ENCODE measurements at regions not wholly inside any gene's neighbourhood (a gene's known extent, or its start where the extent isn't known, plus 50 kb on each side); places are given as distances from the start of the nearest gene placed in this dataset.

- no peaks in the 10 kb centered on the region for H3K4me1 ChIP-seq
- ATAC-seq (no peak), DNase-seq (no peak)
- H3K27me3 ChIP-seq, result peaks cover 0 to 11% of the 10 kb centered on the region in 2 donors
- TF ChIP-seq CTCF (IDR thresholded peaks at IDR 0.05), result no peak
- intact Hi-C loops (cut with DNase I), result no loop called here
- H3K27ac ChIP-seq, result no peak overlapping the region
- no peak overlapping the region for H3K4me3 ChIP-seq
- no peaks in the 10 kb centered on the region for H3K36me3 ChIP-seq
- peaks cover 0 to 6% of the 10 kb centered on the region in 2 donors for H3K9me3 ChIP-seq
Observed at GRCh38 chr5:110894805-110895204, 156.0 kb downstream of the SLC25A46 start.

- Histone ChIP-seq H3K27me3 (peaks cover 0 to 11% of the 10 kb centered on the region in 2 donors), H3K27ac (no peak overlapping the region), H3K4me1 (no peaks in the 10 kb centered on the region), H3K4me3 (no peak overlapping the region), H3K36me3 (no peaks in the 10 kb centered on the region), H3K9me3 (no peaks in the 10 kb centered on the region)
- no peak for TF ChIP-seq CTCF (IDR thresholded peaks at IDR 0.05)
- peak in 2 of 4 donors; percentile 58 to 71 for DNase-seq
- intact Hi-C loops (cut with DNase I), result no loop called here
- no peak for ATAC-seq
Observed at GRCh38 chr5:110896901-110897300, 158.1 kb downstream of the SLC25A46 start.

- ATAC-seq (no peak), DNase-seq (no peak)
- no peak for TF ChIP-seq CTCF (IDR thresholded peaks at IDR 0.05)
- no peak overlapping the region for H3K4me3 ChIP-seq
- H3K27me3 ChIP-seq, result peaks cover 0 to under 1% of the 10 kb centered on the region in 2 donors
- H3K27ac ChIP-seq, result no peak overlapping the region
- no peaks in the 10 kb centered on the region for H3K9me3 ChIP-seq
- no peaks in the 10 kb centered on the region for H3K36me3 ChIP-seq
- no peaks in the 10 kb centered on the region for H3K4me1 ChIP-seq
- intact Hi-C loops (cut with DNase I), result no loop called here
Observed at GRCh38 chr5:110899566-110900412, 161.0 kb downstream of the SLC25A46 start.

GRCh38 chr5:110900829-110901228 lies 162.0 kb downstream of the SLC25A46 start:
- ATAC-seq, result no peak

More at GRCh38 chr5:110900829-110901228, 162.0 kb downstream of the SLC25A46 start:
- Histone ChIP-seq H3K27me3 (no peaks in the 10 kb centered on the region), H3K36me3 (no peaks in the 10 kb centered on the region), H3K9me3 (no peaks in the 10 kb centered on the region), H3K4me1 (no peaks in the 10 kb centered on the region), H3K27ac (no peak overlapping the region), H3K4me3 (no peak overlapping the region)
- TF ChIP-seq CTCF (IDR thresholded peaks at IDR 0.05), result no peak
- DNase-seq, result no peak
- intact Hi-C loops (cut with DNase I), result no loop called here

Data from left lung (tissue), 4 donors.